Activated T-helper 1 cell treated with anti-CD3 and anti-CD28 coated beads, Interleukin-12 subunit alpha, Interleukin-12 subunit beta, Interleukin-2, Interleukin-4 antibody, amounts not matched to agents 30 ng/mL and 10 ng/mL and 1 ng/mL, durations not matched to agents 14 hours and 24 hours and 36 hours (primary cell): ENCODE measurements at regions not wholly inside any gene's neighbourhood (a gene's known extent, or its start where the extent isn't known, plus 50 kb on each side); places are given as distances from the start of the nearest gene placed in this dataset.

Source experiments
- DNase-seq: peaks from one replicate; pipeline ENCODE4 v3.0.0; 2021; ENCODE audit warnings: low spot score
- H3K27ac Mint-ChIP-seq: one replicate; pipeline ENCODE4 v1.8.0; 2021; ENCODE audit warnings: mild to moderate bottlenecking, mixed read lengths
- H3K27me3 Mint-ChIP-seq: one replicate; pipeline ENCODE4 v1.8.0; 2022; ENCODE audit warnings: mild to moderate bottlenecking, moderate library complexity, mixed read lengths; ENCODE audit not compliant: insufficient read depth
- H3K36me3 Mint-ChIP-seq: one replicate; pipeline ENCODE4 v1.8.0; 2021; ENCODE audit warnings: low read depth, mixed read lengths
- H3K4me1 Mint-ChIP-seq: one replicate; pipeline ENCODE4 v1.8.0; 2021; ENCODE audit warnings: low read depth, mixed read lengths
- H3K4me3 Mint-ChIP-seq: one replicate; pipeline ENCODE4 v1.8.0; 2021; ENCODE audit warnings: mild to moderate bottlenecking, moderate library complexity, mixed read lengths
- H3K9me3 Mint-ChIP-seq: one replicate; pipeline ENCODE4 v1.8.0; 2021; ENCODE audit warnings: mixed read lengths
- intact Hi-C: fragments of 100-400 bp; cut with micrococcal nuclease; formaldehyde crosslinking; loops from one replicate; pipeline ENCODE4 v1.15.1; 2024

DNA sequence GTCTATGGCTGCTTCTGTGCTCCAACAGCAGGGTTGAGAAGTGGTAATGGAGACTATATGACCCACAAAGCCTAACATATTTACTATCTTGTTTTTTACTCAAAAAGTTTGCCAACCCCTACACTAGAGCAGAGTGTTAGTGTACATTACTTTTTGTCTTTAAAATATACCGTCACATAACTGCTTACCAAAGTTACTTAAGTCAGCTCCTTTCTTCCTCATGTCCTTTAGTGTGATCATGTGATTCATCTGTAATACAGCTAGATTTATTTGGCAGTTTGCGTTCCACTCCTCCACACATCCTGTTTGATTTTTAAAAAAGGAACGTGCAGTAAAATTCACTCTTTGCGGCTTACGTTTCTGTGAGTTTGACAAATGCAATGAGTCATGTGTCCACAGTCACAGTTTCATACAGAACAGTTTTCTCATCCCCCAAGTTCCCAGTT lies 162.4 kb upstream of the GPRIN3 start:
- H3K4me1 Mint-ChIP-seq = peaks cover 21% of the 10 kb centered on the region
- peak; percentile 19 for DNase-seq
- intact Hi-C loops = loop anchor here (1.0 to 5.0 kb wide), 6 partner anchors 33 to 667 kb away; partner anchors contain the start of gene SNCA
- H3K9me3 Mint-ChIP-seq = no peaks in the 10 kb centered on the region
- no peaks in the 10 kb centered on the region for H3K36me3 Mint-ChIP-seq
- peak overlapping the region; percentile 16 for H3K4me3 Mint-ChIP-seq
- peak overlapping the region; percentile 18 for H3K27ac Mint-ChIP-seq
- H3K27me3 Mint-ChIP-seq = no peaks in the 10 kb centered on the region

- Mint-ChIP-seq H3K4me3 (peak overlapping the region; percentile 16), H3K9me3 (no peaks in the 10 kb centered on the region), H3K36me3 (no peaks in the 10 kb centered on the region), H3K27ac (no peak overlapping the region), H3K27me3 (no peaks in the 10 kb centered on the region), H3K4me1 (peaks cover 21% of the 10 kb centered on the region)
- no peak for DNase-seq
- intact Hi-C loops = no loop called here
Measured at GRCh38 chr4:89469516-89469915, 161.9 kb upstream of the GPRIN3 start.

DNA sequence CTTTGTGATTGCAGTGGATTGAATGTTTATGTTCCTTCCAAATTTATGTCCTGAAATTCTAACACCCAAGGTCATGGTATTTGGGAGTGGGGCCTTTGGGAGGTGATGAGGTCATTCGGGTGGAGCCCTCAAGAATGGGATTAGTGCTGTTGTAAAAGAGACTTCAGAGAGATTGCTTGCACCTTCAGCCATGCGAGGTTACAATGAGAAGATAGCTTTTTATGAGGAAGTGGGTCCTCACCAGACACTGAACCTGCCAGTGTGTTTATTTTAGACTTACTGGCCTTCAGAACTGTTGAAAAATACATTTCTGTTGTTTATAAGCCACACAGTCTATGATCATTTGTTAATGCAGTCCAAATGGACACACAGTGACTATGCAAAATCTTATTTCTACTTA lies 161.0 kb upstream of the GPRIN3 start:
- H3K27ac Mint-ChIP-seq = no peak overlapping the region
- no peak overlapping the region for H3K4me3 Mint-ChIP-seq
- DNase-seq = no peak
- H3K4me1 Mint-ChIP-seq = peaks cover 21% of the 10 kb centered on the region
- H3K36me3 Mint-ChIP-seq = no peaks in the 10 kb centered on the region
- intact Hi-C loops = no loop called here
- H3K9me3 Mint-ChIP-seq = no peaks in the 10 kb centered on the region
- H3K27me3 Mint-ChIP-seq = no peaks in the 10 kb centered on the region

GRCh38 chr4:89463341-89463740 lies 155.7 kb upstream of the GPRIN3 start:
- intact Hi-C loops = no loop called here
- Mint-ChIP-seq H3K9me3 (no peaks in the 10 kb centered on the region), H3K27ac (no peak overlapping the region), H3K27me3 (no peaks in the 10 kb centered on the region), H3K36me3 (no peaks in the 10 kb centered on the region), H3K4me3 (no peak overlapping the region), H3K4me1 (no peaks in the 10 kb centered on the region)
- DNase-seq = no peak

- Mint-ChIP-seq H3K27me3 (no peaks in the 10 kb centered on the region), H3K9me3 (peaks cover 29% of the 10 kb centered on the region), H3K27ac (no peak overlapping the region), H3K4me1 (no peaks in the 10 kb centered on the region), H3K36me3 (no peaks in the 10 kb centered on the region), H3K4me3 (no peak overlapping the region)
- no peak for DNase-seq
- intact Hi-C loops = no loop called here
Measured at GRCh38 chr4:89447543-89447942, 139.9 kb upstream of the GPRIN3 start.

- no peaks in the 10 kb centered on the region for H3K27me3 Mint-ChIP-seq
- intact Hi-C loops = no loop called here
- DNase-seq = no peak
- H3K4me1 Mint-ChIP-seq = no peaks in the 10 kb centered on the region
- no peak overlapping the region for H3K4me3 Mint-ChIP-seq
- no peaks in the 10 kb centered on the region for H3K36me3 Mint-ChIP-seq
- peaks cover 29% of the 10 kb centered on the region for H3K9me3 Mint-ChIP-seq
- H3K27ac Mint-ChIP-seq = no peak overlapping the region
Measured at GRCh38 chr4:89446193-89446592, 138.6 kb upstream of the GPRIN3 start.

DNA sequence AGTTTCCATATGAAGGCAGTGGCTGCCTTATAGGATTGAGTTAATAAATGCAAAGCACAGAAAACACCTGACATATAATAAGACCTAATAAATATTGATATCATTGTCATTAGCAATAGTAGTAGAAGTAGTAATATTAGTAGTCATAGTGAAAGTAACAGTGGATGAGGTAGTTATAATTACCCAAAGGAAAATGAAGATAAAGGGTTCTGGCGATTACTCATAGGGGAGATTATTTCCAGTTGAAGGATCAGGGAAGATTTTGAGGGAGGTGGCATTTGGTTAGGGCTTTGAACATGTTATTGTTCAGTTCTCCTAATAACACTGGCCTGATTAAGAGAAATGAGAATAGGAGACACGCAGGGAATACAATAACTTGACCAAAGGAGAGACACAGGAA lies 131.9 kb upstream of the GPRIN3 start:
- no peak for DNase-seq
- intact Hi-C loops = loop anchor here (5.0 kb wide), 1 partner anchor 33 kb away; no protein-coding TSS in a partner anchor
- Mint-ChIP-seq H3K9me3 (peaks cover 7% of the 10 kb centered on the region), H3K4me1 (peaks cover 14% of the 10 kb centered on the region), H3K27ac (no peak overlapping the region), H3K27me3 (no peaks in the 10 kb centered on the region), H3K4me3 (no peak overlapping the region), H3K36me3 (no peaks in the 10 kb centered on the region)

DNA sequence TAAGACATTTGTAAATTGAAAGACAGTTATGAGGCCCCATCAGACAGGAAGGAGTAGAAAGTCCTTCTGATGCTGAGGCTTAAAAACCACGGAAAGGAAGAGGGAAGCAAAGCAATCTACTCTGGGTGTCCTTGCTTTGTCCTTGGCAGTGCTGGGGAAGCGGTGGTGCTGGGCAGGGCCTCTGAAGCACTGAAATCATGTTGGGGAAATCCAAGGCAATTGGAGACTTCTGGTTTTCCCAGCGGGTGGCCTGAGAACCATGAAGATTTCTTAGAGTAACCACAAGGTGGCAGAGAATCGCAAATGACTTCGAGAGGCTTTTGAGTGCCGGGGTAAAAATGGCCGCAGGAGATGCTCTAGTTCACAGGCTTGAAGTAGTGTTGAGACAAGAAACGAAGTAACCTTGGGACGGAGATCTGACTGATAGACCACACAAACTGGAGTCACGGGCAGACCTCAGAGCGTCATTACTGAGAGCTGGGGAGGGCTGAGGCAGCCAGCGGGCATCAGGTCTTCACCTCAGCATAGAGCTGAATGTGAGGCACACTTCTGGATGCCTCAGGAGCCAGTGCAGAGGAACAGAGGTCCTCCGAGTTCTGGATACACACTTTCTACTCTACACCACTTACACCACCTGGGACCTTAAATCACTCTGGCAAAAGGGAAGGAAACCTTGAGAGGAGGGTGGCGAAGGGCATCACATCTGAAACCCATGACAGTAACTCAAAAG lies 130.7 kb upstream of the GPRIN3 start:
- H3K27ac Mint-ChIP-seq = no peak overlapping the region

GRCh38 chr4:89434364-89434988 lies 126.9 kb upstream of the GPRIN3 start:
- peak; percentile 5 for DNase-seq
- H3K36me3 Mint-ChIP-seq = no peaks in the 10 kb centered on the region

More for the DNA sequence above, 130.7 kb upstream of the GPRIN3 start:
- Mint-ChIP-seq H3K9me3 (peaks cover 4% of the 10 kb centered on the region), H3K4me1 (peaks cover 25% of the 10 kb centered on the region), H3K4me3 (no peak overlapping the region), H3K36me3 (no peaks in the 10 kb centered on the region), H3K27me3 (no peaks in the 10 kb centered on the region)
- intact Hi-C loops = loop anchor here (1.0 to 5.0 kb wide), 4 partner anchors 34 to 464 kb away; no protein-coding TSS in a partner anchor
- DNase-seq = peak; percentile 8

DNA sequence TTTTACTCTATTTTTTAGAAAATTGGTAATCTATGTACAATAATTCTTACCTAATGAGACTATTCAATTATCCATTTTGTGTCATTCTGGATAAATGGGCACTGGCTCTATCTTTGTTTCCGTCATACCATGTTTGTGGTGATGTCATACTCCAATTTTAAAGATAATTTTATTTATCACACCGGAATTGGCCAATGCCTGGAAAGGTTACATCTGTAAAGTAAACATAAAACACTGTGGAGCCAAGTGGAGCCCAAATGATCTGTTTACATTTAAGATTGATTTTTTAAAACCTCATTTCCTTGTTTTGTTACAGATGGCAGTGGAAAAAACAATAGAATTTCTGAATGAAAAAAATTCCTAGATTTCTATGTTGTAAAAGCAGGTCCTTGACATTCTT lies 120.2 kb upstream of the GPRIN3 start:
- H3K36me3 Mint-ChIP-seq = no peaks in the 10 kb centered on the region
- H3K4me1 Mint-ChIP-seq = no peaks in the 10 kb centered on the region
- no peak for DNase-seq
- no peaks in the 10 kb centered on the region for H3K27me3 Mint-ChIP-seq
- H3K27ac Mint-ChIP-seq = no peak overlapping the region
- H3K9me3 Mint-ChIP-seq = peaks cover 7% of the 10 kb centered on the region
- intact Hi-C loops = no loop called here
- H3K4me3 Mint-ChIP-seq = no peak overlapping the region

More at GRCh38 chr4:89434364-89434988, 126.9 kb upstream of the GPRIN3 start:
- Mint-ChIP-seq H3K27me3 (no peaks in the 10 kb centered on the region), H3K4me1 (peaks cover 29% of the 10 kb centered on the region), H3K4me3 (no peak overlapping the region), H3K9me3 (peaks cover 4% of the 10 kb centered on the region), H3K27ac (no peak overlapping the region)
- intact Hi-C loops = loop anchor here (1.0 to 5.0 kb wide), 5 partner anchors 67 to 275 kb away; partner anchors contain the start of gene GPRIN3

- DNase-seq = no peak
Measured at GRCh38 chr4:89425023-89425422, 117.4 kb upstream of the GPRIN3 start.

GRCh38 chr4:89422441-89422990 lies 114.9 kb upstream of the GPRIN3 start:
- Mint-ChIP-seq H3K27ac (no peak overlapping the region), H3K4me1 (no peaks in the 10 kb centered on the region), H3K27me3 (no peaks in the 10 kb centered on the region), H3K9me3 (peaks cover 3% of the 10 kb centered on the region), H3K4me3 (no peak overlapping the region), H3K36me3 (no peaks in the 10 kb centered on the region)
- intact Hi-C loops = no loop called here
- DNase-seq = no peak

More at GRCh38 chr4:89425023-89425422, 117.4 kb upstream of the GPRIN3 start:
- Mint-ChIP-seq H3K27ac (no peak overlapping the region), H3K36me3 (no peaks in the 10 kb centered on the region), H3K9me3 (peaks cover 7% of the 10 kb centered on the region), H3K4me1 (no peaks in the 10 kb centered on the region), H3K27me3 (no peaks in the 10 kb centered on the region), H3K4me3 (no peak overlapping the region)
- intact Hi-C loops = no loop called here

GRCh38 chr4:89420507-89420906 lies 112.9 kb upstream of the GPRIN3 start:
- H3K36me3 Mint-ChIP-seq = no peaks in the 10 kb centered on the region
- no peaks in the 10 kb centered on the region for H3K9me3 Mint-ChIP-seq
- H3K4me3 Mint-ChIP-seq = no peak overlapping the region
- H3K4me1 Mint-ChIP-seq = no peaks in the 10 kb centered on the region
- H3K27ac Mint-ChIP-seq = no peak overlapping the region
- intact Hi-C loops = no loop called here
- H3K27me3 Mint-ChIP-seq = no peaks in the 10 kb centered on the region
- DNase-seq = no peak
